Mammary epithelial cell (primary cell): ENCODE measurements at regions not wholly inside any gene's neighbourhood (a gene's known extent, or its start where the extent isn't known, plus 50 kb on each side); places are given as distances from the start of the nearest gene placed in this dataset.

Source experiments
- CTCF ChIP-seq, 2 donors: IDR thresholded peaks in 1 of 2; conservative IDR thresholded peaks in 1 of 2; 2 replicates each; pipeline ENCODE4 v1.5.1; 2011 to 2012; ENCODE audit warnings: inconsistent platforms in 2 of 2, low read length in 2 of 2, mild to moderate bottlenecking in 2 of 2, control low read depth in 1 of 2, low read depth in 1 of 2; ENCODE audit not compliant: insufficient read depth in 1 of 2; ENCODE audit errors: extremely low read depth in 1 of 2
- EZH2 ChIP-seq: IDR thresholded peaks from 2 replicates; pipeline ENCODE4 v1.6.1; 2012; ENCODE audit warnings: low read length, inconsistent platforms, borderline replicate concordance

DNA sequence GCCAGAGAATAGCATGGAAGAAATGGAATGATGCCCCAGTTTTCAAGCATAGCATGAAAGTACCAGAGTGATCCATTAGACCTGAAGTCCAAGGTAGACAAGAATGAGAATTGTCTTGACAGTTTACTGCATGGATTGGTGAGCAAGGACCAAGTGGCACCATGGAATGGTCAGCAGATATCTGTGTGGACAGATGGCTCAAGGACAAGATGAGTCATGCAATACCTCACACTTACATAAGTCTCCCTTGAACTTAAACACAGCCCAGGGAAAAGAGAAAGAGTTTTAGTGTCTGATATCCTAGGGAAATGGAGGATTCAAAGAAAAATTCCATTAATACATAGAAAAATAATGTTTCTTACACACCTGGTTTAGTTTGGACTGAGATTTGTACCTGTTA lies 195.2 kb downstream of the MRPL39 start:
- TF ChIP-seq CTCF (conservative IDR thresholded peaks at IDR 0.05 in 1 of 2, IDR thresholded peaks at IDR 0.05 in 1 of 2; ENCODE audit: extremely low read depth in 1 of 2, insufficient read depth in 1 of 2, low read depth in 1 of 2, low read length in 2 of 2) (no peak), EZH2 (no peak)
